ENCODE measurements at regions not wholly inside any gene's neighbourhood (a gene's known extent, or its start where the extent isn't known, plus 50 kb on each side); places are given as distances from the start of the nearest gene placed in this dataset.

GRCh38 chr2:155630760-155631159 lies 701.8 kb downstream of the NR4A2 start:
- H3K4me2 ChIP-seq: no peak overlapping the region
- Mint-ChIP-seq H3K36me3 (ENCODE audit: low read depth) (no peaks in the 10 kb centered on the region), H3K27ac (no peak overlapping the region), H3K9me3 (no peaks in the 10 kb centered on the region), H3K4me1 (no peaks in the 10 kb centered on the region), H3K4me3 (no peak overlapping the region), H3K27me3 (ENCODE audit: insufficient read depth, low read depth, poor library complexity) (no peaks in the 10 kb centered on the region)
- no peak overlapping the region for H3K4me3 ChIP-seq
- DNase-seq (ENCODE audit: low spot score) (no peak), ATAC-seq (no peak)
- no peaks in the 10 kb centered on the region for H3K79me2 ChIP-seq (replicated peaks; ENCODE audit: insufficient read depth)
- no peaks in the 10 kb centered on the region for H3K4me1 ChIP-seq (ENCODE audit: insufficient read depth)
- H3K36me3 ChIP-seq (ENCODE audit: insufficient read depth): no peaks in the 10 kb centered on the region
- no peaks in the 10 kb centered on the region for H4K20me1 ChIP-seq (replicated peaks; ENCODE audit: insufficient read depth)
- H3F3A ChIP-seq (replicated peaks; ENCODE audit: low read depth): no peaks in the 10 kb centered on the region
- H3K27me3 ChIP-seq (ENCODE audit: insufficient read depth): no peaks in the 10 kb centered on the region
- TF ChIP-seq NANOG (IDR thresholded peaks at IDR 0.05; ENCODE audit: borderline replicate concordance) (no peak), STAT1 (IDR thresholded peaks at IDR 0.05; ENCODE audit: unreplicated experiment) (no peak), CTCF (conservative IDR thresholded peaks at IDR 0.05; ENCODE audit: low read depth in 2 of 2) (no peak), REST (IDR thresholded peaks at IDR 0.05; ENCODE audit: unreplicated experiment) (no peak), ZNF331 (CRISPR knock-in tag; IDR thresholded peaks at IDR 0.05; ENCODE audit: low read depth) (no peak), POLR2AphosphoS5 (IDR thresholded peaks at IDR 0.05; ENCODE audit: low read depth) (no peak), EZH2phosphoT487 (IDR thresholded peaks at IDR 0.05; ENCODE audit: unreplicated experiment) (no peak), ZNF114 (CRISPR knock-in tag; IDR thresholded peaks at IDR 0.05) (no peak), EZH2 (IDR thresholded peaks at IDR 0.05; ENCODE audit: low read depth, unreplicated experiment) (no peak), JUNB (IDR thresholded peaks at IDR 0.05; ENCODE audit: unreplicated experiment) (no peak), CREB1 (CRISPR knock-in tag; IDR thresholded peaks at IDR 0.05; ENCODE audit: low read depth) (no peak)
- TF ChIP-seq, protein P1, sequence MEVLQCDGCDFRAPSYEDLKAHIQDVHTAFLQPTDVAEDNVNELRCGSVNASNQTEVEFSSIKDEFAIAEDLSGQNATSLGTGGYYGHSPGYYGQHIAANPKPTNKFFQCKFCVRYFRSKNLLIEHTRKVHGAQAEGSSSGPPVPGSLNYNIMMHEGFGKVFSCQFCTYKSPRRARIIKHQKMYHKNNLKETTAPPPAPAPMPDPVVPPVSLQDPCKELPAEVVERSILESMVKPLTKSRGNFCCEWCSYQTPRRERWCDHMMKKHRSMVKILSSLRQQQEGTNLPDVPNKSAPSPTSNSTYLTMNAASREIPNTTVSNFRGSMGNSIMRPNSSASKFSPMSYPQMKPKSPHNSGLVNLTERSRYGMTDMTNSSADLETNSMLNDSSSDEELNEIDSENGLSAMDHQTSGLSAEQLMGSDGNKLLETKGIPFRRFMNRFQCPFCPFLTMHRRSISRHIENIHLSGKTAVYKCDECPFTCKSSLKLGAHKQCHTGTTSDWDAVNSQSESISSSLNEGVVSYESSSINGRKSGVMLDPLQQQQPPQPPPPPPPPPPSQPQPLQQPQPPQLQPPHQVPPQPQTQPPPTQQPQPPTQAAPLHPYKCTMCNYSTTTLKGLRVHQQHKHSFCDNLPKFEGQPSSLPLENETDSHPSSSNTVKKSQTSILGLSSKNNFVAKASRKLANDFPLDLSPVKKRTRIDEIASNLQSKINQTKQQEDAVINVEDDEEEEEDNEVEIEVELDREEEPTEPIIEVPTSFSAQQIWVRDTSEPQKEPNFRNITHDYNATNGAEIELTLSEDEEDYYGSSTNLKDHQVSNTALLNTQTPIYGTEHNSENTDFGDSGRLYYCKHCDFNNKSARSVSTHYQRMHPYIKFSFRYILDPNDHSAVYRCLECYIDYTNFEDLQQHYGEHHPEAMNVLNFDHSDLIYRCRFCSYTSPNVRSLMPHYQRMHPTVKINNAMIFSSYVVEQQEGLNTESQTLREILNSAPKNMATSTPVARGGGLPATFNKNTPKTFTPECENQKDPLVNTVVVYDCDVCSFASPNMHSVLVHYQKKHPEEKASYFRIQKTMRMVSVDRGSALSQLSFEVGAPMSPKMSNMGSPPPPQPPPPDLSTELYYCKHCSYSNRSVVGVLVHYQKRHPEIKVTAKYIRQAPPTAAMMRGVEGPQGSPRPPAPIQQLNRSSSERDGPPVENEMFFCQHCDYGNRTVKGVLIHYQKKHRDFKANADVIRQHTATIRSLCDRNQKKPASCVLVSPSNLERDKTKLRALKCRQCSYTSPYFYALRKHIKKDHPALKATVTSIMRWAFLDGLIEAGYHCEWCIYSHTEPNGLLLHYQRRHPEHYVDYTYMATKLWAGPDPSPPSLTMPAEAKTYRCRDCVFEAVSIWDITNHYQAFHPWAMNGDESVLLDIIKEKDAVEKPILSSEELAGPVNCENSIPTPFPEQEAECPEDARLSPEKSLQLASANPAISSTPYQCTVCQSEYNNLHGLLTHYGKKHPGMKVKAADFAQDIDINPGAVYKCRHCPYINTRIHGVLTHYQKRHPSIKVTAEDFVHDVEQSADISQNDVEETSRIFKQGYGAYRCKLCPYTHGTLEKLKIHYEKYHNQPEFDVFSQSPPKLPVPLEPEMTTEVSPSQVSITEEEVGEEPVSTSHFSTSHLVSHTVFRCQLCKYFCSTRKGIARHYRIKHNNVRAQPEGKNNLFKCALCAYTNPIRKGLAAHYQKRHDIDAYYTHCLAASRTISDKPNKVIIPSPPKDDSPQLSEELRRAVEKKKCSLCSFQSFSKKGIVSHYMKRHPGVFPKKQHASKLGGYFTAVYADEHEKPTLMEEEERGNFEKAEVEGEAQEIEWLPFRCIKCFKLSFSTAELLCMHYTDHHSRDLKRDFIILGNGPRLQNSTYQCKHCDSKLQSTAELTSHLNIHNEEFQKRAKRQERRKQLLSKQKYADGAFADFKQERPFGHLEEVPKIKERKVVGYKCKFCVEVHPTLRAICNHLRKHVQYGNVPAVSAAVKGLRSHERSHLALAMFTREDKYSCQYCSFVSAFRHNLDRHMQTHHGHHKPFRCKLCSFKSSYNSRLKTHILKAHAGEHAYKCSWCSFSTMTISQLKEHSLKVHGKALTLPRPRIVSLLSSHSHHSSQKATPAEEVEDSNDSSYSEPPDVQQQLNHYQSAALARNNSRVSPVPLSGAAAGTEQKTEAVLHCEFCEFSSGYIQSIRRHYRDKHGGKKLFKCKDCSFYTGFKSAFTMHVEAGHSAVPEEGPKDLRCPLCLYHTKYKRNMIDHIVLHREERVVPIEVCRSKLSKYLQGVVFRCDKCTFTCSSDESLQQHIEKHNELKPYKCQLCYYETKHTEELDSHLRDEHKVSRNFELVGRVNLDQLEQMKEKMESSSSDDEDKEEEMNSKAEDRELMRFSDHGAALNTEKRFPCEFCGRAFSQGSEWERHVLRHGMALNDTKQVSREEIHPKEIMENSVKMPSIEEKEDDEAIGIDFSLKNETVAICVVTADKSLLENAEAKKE (CRISPR knock-in tag; IDR thresholded peaks at IDR 0.05): no peak
- TF ChIP-seq, protein P2, sequence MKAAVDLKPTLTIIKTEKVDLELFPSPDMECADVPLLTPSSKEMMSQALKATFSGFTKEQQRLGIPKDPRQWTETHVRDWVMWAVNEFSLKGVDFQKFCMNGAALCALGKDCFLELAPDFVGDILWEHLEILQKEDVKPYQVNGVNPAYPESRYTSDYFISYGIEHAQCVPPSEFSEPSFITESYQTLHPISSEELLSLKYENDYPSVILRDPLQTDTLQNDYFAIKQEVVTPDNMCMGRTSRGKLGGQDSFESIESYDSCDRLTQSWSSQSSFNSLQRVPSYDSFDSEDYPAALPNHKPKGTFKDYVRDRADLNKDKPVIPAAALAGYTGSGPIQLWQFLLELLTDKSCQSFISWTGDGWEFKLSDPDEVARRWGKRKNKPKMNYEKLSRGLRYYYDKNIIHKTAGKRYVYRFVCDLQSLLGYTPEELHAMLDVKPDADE (IDR thresholded peaks at IDR 0.05): no peak
- no peak overlapping the region for H3K27ac ChIP-seq (ENCODE audit: low read depth)
- H2AFZ ChIP-seq: no peak overlapping the region
- H3K9me2 ChIP-seq (ENCODE audit: insufficient read depth): no peaks in the 10 kb centered on the region

Measured in GM23338 (cell line).